HG03439 (cell line): ENCODE measurements at regions not wholly inside any gene's neighbourhood (a gene's known extent, or its start where the extent isn't known, plus 50 kb on each side); places are given as distances from the start of the nearest gene placed in this dataset.
A peak's percentile ranks its signal among the peaks of the same experiment; 100 is the strongest.

Experiments
- ATAC-seq: cut with Tn5 transposase; IDR thresholded peaks from one replicate; pipeline ENCODE4 v1.9.1; 2021; ENCODE audit warnings: mild to moderate bottlenecking, moderate library complexity; ENCODE audit not compliant: unreplicated experiment

GRCh38 chr2:59893612-59894011, 659.8 kb downstream of the BCL11A start:
- ATAC-seq = no peak

GRCh38 chr2:59892398-59892797, 661.1 kb downstream of the BCL11A start:
- ATAC-seq = no peak

- ATAC-seq = no peak
Observed at GRCh38 chr2:59889305-59889704, 664.1 kb downstream of the BCL11A start.

- no peak for ATAC-seq
Observed at GRCh38 chr2:59888706-59889105, 664.7 kb downstream of the BCL11A start.

GRCh38 chr2:59888015-59888414, 665.4 kb downstream of the BCL11A start:
- ATAC-seq = peak; percentile 83

GRCh38 chr2:59887366-59887765, 666.1 kb downstream of the BCL11A start:
- no peak for ATAC-seq

GRCh38 chr2:59886759-59887158, 666.7 kb downstream of the BCL11A start:
- no peak for ATAC-seq

GRCh38 chr2:59885541-59885940, 667.9 kb downstream of the BCL11A start:
- no peak for ATAC-seq

GRCh38 chr2:59884166-59884565, 669.3 kb downstream of the BCL11A start:
- ATAC-seq = no peak

- no peak for ATAC-seq
Observed at GRCh38 chr2:59882822-59883221, 670.6 kb downstream of the BCL11A start.

GRCh38 chr2:59882279-59882678, 671.2 kb downstream of the BCL11A start:
- ATAC-seq = no peak

GRCh38 chr2:59881218-59881617, 672.2 kb downstream of the BCL11A start:
- no peak for ATAC-seq

GRCh38 chr2:59879700-59880131, 673.7 kb downstream of the BCL11A start:
- no peak for ATAC-seq

GRCh38 chr2:59875836-59876235, 677.6 kb downstream of the BCL11A start:
- ATAC-seq = no peak

GRCh38 chr2:59874971-59875755, 678.3 kb downstream of the BCL11A start:
- no peak for ATAC-seq

GRCh38 chr2:59874361-59874760, 679.1 kb downstream of the BCL11A start:
- no peak for ATAC-seq

GRCh38 chr2:59871830-59872229, 681.6 kb downstream of the BCL11A start:
- ATAC-seq = no peak

- ATAC-seq = no peak
Observed at GRCh38 chr2:59868981-59869380, 684.5 kb downstream of the BCL11A start.

GRCh38 chr2:59866436-59866835, 687.0 kb downstream of the BCL11A start:
- ATAC-seq = no peak

- ATAC-seq = no peak
Observed at GRCh38 chr2:59858540-59858939, 694.9 kb downstream of the BCL11A start.

- ATAC-seq = no peak
Observed at GRCh38 chr2:59857109-59857508, 696.3 kb downstream of the BCL11A start.

- ATAC-seq = no peak
Observed at GRCh38 chr2:59856391-59856790, 697.1 kb downstream of the BCL11A start.

GRCh38 chr2:59853032-59853431, 700.4 kb downstream of the BCL11A start:
- no peak for ATAC-seq
